Neural cell (in vitro differentiated cells): ENCODE measurements at regions not wholly inside any gene's neighbourhood (a gene's known extent, or its start where the extent isn't known, plus 50 kb on each side); places are given as distances from the start of the nearest gene placed in this dataset.

Experiments used
- H2AFZ ChIP-seq: fragments of 200-600, 300-800 bp; sonication (generic), shearing (Covaris generic); 2 replicates; pipeline ENCODE4 v1.6.0; 2014; ENCODE audit warnings: low read depth, mild to moderate bottlenecking, antibody characterized with exemption, low read length, moderate library complexity
- H3F3A ChIP-seq: fragments of 200-600 bp; shearing (Covaris generic); 2 replicates; pipeline ENCODE4 v1.6.1; 2016; ENCODE audit warnings: mild to moderate bottlenecking, moderate library complexity, mixed read lengths, antibody characterized with exemption, low read length; ENCODE audit not compliant: insufficient read depth, poor library complexity, severe bottlenecking
- H3K27ac ChIP-seq: fragments of 200-600, 300-800 bp; sonication (generic), shearing (Covaris generic); 2 replicates; pipeline ENCODE4 v1.5.1; 2014; ENCODE audit warnings: mild to moderate bottlenecking, low read length, moderate library complexity
- H3K27me3 ChIP-seq: fragments of 300-800, 200-600 bp; sonication (generic), shearing (Covaris generic); 2 replicates; pipeline ENCODE4 v1.6.0; 2014; ENCODE audit warnings: mild to moderate bottlenecking, low read depth, low read length, moderate library complexity; ENCODE audit not compliant: insufficient read depth
- H3K36me3 ChIP-seq: fragments of 300-800, 200-600 bp; sonication (generic), shearing (Covaris generic); 2 replicates; pipeline ENCODE4 v1.5.1; 2014; ENCODE audit warnings: mild to moderate bottlenecking, antibody characterized with exemption, low read length, moderate library complexity; ENCODE audit not compliant: insufficient read depth
- H3K4me2 ChIP-seq: fragments of 300-800, 200-600 bp; sonication (generic), shearing (Covaris generic); 2 replicates; pipeline ENCODE4 v1.6.0; 2014; ENCODE audit warnings: mild to moderate bottlenecking, low read length
- H3K4me3 ChIP-seq: fragments of 300-800, 200-600 bp; sonication (generic), shearing (Covaris generic); 2 replicates; pipeline ENCODE4 v1.5.1; 2014; ENCODE audit warnings: mild to moderate bottlenecking, low read length, moderate library complexity
- H3K79me2 ChIP-seq: fragments of 200-600 bp; shearing (Covaris generic); replicated peaks from 2 replicates; pipeline ENCODE4 v1.6.0; 2014; ENCODE audit warnings: mild to moderate bottlenecking, low read length, moderate library complexity; ENCODE audit not compliant: insufficient read depth
- H3K9ac ChIP-seq: fragments of 300-800, 200-600 bp; sonication (generic), shearing (Covaris generic); 2 replicates; pipeline ENCODE4 v1.6.1; 2016; ENCODE audit warnings: mild to moderate bottlenecking, low read length, mixed read lengths
- H3K9me2 ChIP-seq: fragments of 200-600 bp; shearing (Covaris generic); 2 replicates; pipeline ENCODE4 v1.6.1; 2016; ENCODE audit warnings: mild to moderate bottlenecking, low read length, mixed read lengths; ENCODE audit not compliant: insufficient read depth
- H3K9me3 ChIP-seq: fragments of 200-600, 300-800 bp; sonication (generic), shearing (Covaris generic); 2 replicates; pipeline ENCODE4 v1.6.1; 2016; ENCODE audit warnings: mild to moderate bottlenecking, mixed run types, low read length, moderate library complexity, mixed read lengths
- H4K20me1 ChIP-seq: fragments of 200-600 bp; shearing (Covaris generic); 2 replicates; pipeline ENCODE4 v1.6.1; 2016; ENCODE audit warnings: mild to moderate bottlenecking, mixed run types; ENCODE audit not compliant: insufficient read depth
- CTCF ChIP-seq: fragments of 450-650 bp; IDR thresholded peaks from 2 replicates; pipeline ENCODE4 v1.5.1; 2014; ENCODE audit warnings: antibody characterized with exemption, mild to moderate bottlenecking, moderate library complexity; ENCODE audit not compliant: poor library complexity, severe bottlenecking
- EP300 ChIP-seq: fragments of 450-650 bp; conservative IDR thresholded peaks from 2 replicates; pipeline ENCODE4 v1.6.1; 2014; ENCODE audit warnings: antibody characterized with exemption, mild to moderate bottlenecking, moderate library complexity; ENCODE audit not compliant: poor library complexity, severe bottlenecking
- EZH2 ChIP-seq: fragments of 200-600, 300-800 bp; shearing (Covaris generic), sonication (generic); IDR thresholded peaks from 2 replicates; pipeline ENCODE4 v1.6.1; 2014; ENCODE audit warnings: antibody characterized with exemption, low read length, borderline replicate concordance, mild to moderate bottlenecking; ENCODE audit not compliant: insufficient read depth, poor library complexity, severe bottlenecking
- MXI1 ChIP-seq: fragments of 450-650 bp; conservative IDR thresholded peaks from 2 replicates; pipeline ENCODE4 v1.6.1; 2014; ENCODE audit warnings: antibody characterized with exemption, mild to moderate bottlenecking; ENCODE audit not compliant: poor library complexity, severe bottlenecking
- POLR2AphosphoS5 ChIP-seq: IDR thresholded peaks from 2 replicates; pipeline ENCODE4 v1.6.1; 2012
- RAD21 ChIP-seq: fragments of 450-650 bp; conservative IDR thresholded peaks from 2 replicates; pipeline ENCODE4 v1.6.1; 2014; ENCODE audit warnings: antibody characterized with exemption, mild to moderate bottlenecking, moderate library complexity
- SMC3 ChIP-seq: fragments of 450-650 bp; conservative IDR thresholded peaks from 2 replicates; pipeline ENCODE4 v1.6.1; 2014; ENCODE audit warnings: antibody characterized with exemption, mild to moderate bottlenecking, moderate library complexity; ENCODE audit not compliant: poor library complexity
- TAF1 ChIP-seq: IDR thresholded peaks from 2 replicates; pipeline ENCODE4 v1.6.1; 2012; ENCODE audit warnings: low read depth
- TF ChIP-seq, protein P1 (sequence below): IDR thresholded peaks from 2 replicates; pipeline ENCODE4 v1.6.1; 2012; ENCODE audit warnings: borderline replicate concordance

GRCh38 chr4:30832639-30833038 lies 112.5 kb downstream of the PCDH7 start:
- H2AFZ ChIP-seq = no peak overlapping the region
- peaks cover 9% of the 10 kb centered on the region for H3K79me2 ChIP-seq
- H3K9ac ChIP-seq = no peak overlapping the region
- no peak overlapping the region for H3K27ac ChIP-seq
- no peaks in the 10 kb centered on the region for H4K20me1 ChIP-seq
- no peak overlapping the region for H3K4me2 ChIP-seq
- no peaks in the 10 kb centered on the region for H3K36me3 ChIP-seq
- no peaks in the 10 kb centered on the region for H3F3A ChIP-seq
- H3K9me2 ChIP-seq = no peaks in the 10 kb centered on the region
- H3K4me3 ChIP-seq = no peak overlapping the region
- H3K9me3 ChIP-seq = no peaks in the 10 kb centered on the region
- TF ChIP-seq EZH2 = no peak
- TF ChIP-seq CTCF = no peak
- TF ChIP-seq MXI1 = no peak
- no peak for TF ChIP-seq TAF1
- TF ChIP-seq, protein P1, sequence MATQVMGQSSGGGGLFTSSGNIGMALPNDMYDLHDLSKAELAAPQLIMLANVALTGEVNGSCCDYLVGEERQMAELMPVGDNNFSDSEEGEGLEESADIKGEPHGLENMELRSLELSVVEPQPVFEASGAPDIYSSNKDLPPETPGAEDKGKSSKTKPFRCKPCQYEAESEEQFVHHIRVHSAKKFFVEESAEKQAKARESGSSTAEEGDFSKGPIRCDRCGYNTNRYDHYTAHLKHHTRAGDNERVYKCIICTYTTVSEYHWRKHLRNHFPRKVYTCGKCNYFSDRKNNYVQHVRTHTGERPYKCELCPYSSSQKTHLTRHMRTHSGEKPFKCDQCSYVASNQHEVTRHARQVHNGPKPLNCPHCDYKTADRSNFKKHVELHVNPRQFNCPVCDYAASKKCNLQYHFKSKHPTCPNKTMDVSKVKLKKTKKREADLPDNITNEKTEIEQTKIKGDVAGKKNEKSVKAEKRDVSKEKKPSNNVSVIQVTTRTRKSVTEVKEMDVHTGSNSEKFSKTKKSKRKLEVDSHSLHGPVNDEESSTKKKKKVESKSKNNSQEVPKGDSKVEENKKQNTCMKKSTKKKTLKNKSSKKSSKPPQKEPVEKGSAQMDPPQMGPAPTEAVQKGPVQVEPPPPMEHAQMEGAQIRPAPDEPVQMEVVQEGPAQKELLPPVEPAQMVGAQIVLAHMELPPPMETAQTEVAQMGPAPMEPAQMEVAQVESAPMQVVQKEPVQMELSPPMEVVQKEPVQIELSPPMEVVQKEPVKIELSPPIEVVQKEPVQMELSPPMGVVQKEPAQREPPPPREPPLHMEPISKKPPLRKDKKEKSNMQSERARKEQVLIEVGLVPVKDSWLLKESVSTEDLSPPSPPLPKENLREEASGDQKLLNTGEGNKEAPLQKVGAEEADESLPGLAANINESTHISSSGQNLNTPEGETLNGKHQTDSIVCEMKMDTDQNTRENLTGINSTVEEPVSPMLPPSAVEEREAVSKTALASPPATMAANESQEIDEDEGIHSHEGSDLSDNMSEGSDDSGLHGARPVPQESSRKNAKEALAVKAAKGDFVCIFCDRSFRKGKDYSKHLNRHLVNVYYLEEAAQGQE = no peak
- no peak for TF ChIP-seq POLR2AphosphoS5
- TF ChIP-seq SMC3 = no peak
- TF ChIP-seq RAD21 = no peak
- TF ChIP-seq EP300 = no peak
- H3K27me3 ChIP-seq = no peaks in the 10 kb centered on the region

DNA sequence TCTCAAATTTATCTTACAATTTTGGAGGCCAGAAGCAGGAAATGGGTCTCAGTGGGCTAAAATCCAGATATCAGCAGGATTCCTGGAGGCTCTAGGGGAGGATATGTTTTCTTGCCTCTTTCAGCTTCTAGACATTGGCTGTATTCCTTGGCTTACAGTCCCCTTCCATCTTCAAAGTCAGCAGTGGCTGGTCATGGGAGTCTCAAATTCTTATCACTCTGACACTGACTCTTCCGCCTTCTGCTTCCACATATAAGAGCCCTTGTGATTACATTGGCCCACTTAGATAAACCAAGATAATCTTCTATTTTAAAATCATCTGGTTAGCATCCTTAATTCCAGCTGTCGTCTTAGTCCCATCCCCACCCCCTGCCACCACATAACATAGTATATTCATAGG lies 113.0 kb downstream of the PCDH7 start:
- no peaks in the 10 kb centered on the region for H3K36me3 ChIP-seq
- no peaks in the 10 kb centered on the region for H3K27me3 ChIP-seq
- no peak overlapping the region for H3K4me2 ChIP-seq
- no peak overlapping the region for H3K27ac ChIP-seq
- no peaks in the 10 kb centered on the region for H3K9me3 ChIP-seq
- H3K4me3 ChIP-seq = no peak overlapping the region
- H3K9me2 ChIP-seq = no peaks in the 10 kb centered on the region
- H2AFZ ChIP-seq = no peak overlapping the region
- H3F3A ChIP-seq = no peaks in the 10 kb centered on the region
- H3K79me2 ChIP-seq = peaks cover 9% of the 10 kb centered on the region
- H4K20me1 ChIP-seq = no peaks in the 10 kb centered on the region
- no peak overlapping the region for H3K9ac ChIP-seq
- no peak for TF ChIP-seq SMC3
- TF ChIP-seq POLR2AphosphoS5 = no peak
- no peak for TF ChIP-seq EP300
- no peak for TF ChIP-seq MXI1
- TF ChIP-seq, protein P1 = no peak
- TF ChIP-seq TAF1 = no peak
- TF ChIP-seq EZH2 = no peak
- TF ChIP-seq RAD21 = no peak
- no peak for TF ChIP-seq CTCF
